ACHN (cell line): ENCODE measurements at regions not wholly inside any gene's neighbourhood (a gene's known extent, or its start where the extent isn't known, plus 50 kb on each side); places are given as distances from the start of the nearest gene placed in this dataset.

Experiments
- DNase-seq: peaks from one replicate; pipeline ENCODE4 v3.0.0-alpha.2; 2015
- in situ Hi-C: cut with HindIII; loops from 2 replicates; pipeline ENCODE4 v1.10.0; 2017; ENCODE audit warnings: low sequenced_read_pairs, low pct_ligation_motif_present, low pct_unique_long_range_greater_than_20kb

DNA sequence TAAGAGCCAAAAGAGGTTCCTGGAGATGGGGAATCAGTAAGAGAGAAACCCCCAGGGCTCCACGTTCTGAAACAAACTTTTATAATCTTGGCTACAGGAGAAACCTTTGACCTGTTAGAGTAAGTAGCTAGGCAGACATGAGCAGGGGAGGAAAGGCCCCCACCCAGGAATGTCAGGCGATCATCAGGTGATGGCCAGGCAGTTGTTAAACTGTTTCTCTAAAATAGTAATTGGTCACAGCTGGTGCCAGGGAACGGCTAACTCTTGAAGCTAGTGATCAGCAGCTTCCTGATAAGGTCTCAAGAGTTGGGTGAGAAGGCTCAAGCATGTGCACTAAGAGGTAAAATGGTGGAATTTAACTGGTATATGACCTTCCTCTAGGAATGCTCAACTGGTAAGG, 263.8 kb downstream of the HDGFL1 start:
- in situ Hi-C loops: no loop called here
- no peak for DNase-seq

DNA sequence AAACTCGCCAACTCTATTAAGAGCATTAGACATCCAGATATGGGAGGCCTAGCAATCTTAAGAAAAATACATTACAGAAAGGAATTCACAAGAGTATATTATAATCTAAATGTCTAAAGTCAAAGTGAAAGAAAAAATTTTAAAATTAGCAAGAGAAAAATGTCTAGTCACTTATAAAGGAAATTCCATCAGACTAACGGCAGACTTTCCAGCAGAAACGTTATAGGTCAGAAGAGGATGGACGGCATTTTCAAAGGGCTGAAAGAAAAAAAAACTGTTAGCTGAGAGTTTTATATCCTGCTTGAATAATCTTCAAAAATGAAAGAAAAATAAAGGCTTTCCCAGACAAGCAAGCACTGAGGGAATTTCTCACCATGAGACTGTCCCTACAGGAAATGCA, 269.0 kb downstream of the HDGFL1 start:
- in situ Hi-C loops: no loop called here
- peak; percentile 24 for DNase-seq

DNA sequence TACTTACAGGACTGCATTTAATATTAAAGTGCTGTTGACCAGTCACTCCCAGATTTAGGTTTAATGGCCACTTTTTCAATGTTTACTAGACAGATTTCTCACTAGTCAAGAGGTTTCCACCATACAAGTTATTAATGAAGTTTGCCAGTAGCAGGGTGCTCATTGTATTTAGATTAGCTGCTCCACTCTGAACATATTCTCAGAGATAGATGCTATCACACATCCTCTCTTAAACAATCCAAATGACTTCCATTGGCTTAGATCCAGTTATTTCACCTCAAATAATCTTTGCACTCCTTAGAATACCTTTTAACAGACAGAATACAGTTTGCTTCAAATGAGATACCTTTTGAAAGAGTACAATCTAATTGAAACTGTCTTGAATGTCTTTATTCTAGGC, 276.1 kb downstream of the HDGFL1 start:
- in situ Hi-C loops: no loop called here

DNA sequence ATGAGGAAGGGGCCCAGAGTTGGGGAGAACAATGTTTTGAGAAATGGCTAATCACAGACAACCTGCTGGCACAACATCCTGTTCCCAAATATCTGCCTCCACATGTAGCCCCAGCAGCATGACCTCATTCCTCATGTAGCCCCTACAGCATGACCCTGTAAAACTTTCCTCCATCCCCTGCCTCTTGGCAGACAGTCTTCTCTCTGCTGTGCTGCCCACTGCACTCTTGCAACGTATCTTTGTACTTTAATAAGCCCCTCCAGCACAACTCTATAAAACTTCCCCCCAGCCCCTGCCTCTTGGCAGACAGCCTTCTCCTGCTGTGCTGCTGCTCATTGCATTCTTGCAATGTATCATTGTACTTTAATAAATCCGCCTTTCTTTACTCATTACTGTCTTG, 278.8 kb downstream of the HDGFL1 start:
- no peak for DNase-seq
- in situ Hi-C loops: no loop called here

More for the DNA sequence above, 276.1 kb downstream of the HDGFL1 start:
- no peak for DNase-seq

DNA sequence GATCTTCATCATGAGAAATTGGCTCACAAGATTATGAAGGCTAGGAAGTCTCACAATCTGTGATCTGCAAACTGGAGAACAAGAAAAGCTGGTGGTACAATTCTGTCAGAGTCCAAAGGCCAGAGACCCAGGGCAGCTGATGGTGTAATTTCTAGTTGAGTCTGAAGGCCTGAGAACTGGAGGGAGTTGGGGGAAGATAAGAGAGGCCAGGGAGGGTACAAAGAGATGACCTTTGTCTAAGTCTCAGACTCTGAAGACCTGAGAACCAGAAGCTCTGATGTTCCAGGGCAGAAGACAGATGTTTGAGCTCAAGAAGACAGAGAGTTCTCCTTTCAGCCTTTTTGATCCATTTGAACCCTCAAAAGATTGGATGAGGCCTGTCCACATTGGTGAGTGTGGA, 280.6 kb downstream of the HDGFL1 start:
- DNase-seq: no peak
- in situ Hi-C loops: no loop called here

DNA sequence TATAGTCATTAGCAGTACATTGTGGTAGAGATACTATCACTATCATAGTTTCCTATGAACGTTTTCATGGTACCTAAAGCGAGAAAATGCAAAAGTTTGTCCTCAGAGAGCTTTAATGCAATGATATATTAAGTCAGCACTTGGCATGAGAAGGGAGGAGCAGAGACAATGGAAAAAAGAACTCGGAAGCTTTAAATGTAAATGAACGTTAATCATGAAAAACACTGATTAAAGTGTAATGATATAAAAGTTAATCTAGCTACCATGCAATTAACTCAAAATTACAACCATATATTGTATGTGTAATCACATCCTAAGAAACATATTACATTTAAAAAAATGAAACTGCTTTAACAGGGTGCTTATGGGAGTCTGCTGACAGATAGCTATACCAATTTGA, 282.7 kb downstream of the HDGFL1 start:
- no peak for DNase-seq
- in situ Hi-C loops: no loop called here

DNA sequence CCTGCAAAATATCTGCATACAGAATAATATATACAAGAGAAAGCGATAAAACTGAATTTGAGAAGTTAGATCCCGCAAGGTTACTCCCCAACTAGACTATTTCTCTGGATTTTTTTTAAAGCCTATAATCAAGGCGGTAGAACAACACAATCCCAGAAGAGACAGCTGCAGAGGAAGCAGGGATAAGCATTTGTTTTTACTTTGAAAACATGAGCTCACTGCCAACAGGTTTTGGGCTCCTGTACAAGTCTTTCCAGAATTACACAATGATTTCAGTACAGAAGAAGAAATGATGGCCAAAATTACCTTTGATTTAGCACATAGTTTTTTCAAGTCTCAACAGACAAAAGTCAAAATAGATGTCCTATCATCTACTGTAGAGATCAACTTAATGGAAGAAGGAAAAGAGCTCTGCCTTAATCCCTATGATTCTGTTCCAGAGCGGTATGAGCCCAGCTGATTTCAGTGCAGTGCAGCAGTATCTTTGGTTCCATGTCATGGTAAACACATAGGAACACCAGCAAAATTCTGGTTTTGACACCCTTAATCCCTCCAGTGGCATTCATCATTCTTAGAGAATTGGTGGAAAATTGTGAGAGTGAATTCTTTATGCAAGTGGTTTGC, 304.3 kb downstream of the HDGFL1 start:
- DNase-seq: no peak
- in situ Hi-C loops: no loop called here

DNA sequence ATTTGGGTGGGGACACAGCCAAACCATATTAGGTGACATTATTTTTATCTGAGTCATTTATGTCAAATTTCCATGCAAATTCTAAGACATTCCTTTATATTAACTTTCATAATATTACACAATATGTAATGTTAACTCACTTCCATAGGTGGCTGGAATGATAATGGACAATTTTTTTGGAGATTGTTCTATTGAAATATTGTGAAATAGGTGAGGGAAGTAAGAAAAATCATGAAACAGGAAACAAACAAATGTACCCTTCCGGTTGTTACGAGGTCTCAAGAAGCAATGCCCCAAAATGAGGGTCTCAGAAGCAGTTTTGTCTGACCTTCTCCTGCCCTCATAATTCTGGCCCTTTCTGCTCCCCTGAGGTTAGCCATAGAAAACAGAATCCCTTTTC, 306.5 kb downstream of the HDGFL1 start:
- no peak for DNase-seq
- in situ Hi-C loops: no loop called here

DNA sequence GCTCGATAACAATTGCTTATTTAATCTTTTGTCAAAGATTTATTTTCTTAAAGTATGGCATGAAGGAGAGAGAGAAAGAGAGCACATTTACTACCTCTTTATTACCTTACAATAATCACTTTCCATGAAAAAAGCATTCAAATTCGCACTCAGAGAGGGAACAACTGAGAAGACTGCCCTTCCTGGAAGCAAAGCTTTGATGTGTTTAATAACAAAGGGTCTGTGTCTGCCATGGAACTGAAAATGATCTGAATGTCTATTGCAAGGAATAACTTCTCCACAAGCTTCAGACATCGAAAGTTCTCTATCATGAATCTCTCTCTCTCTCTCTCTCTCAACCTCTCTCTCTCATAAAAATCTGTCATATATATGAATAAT, 308.9 kb downstream of the HDGFL1 start:
- in situ Hi-C loops: no loop called here

DNA sequence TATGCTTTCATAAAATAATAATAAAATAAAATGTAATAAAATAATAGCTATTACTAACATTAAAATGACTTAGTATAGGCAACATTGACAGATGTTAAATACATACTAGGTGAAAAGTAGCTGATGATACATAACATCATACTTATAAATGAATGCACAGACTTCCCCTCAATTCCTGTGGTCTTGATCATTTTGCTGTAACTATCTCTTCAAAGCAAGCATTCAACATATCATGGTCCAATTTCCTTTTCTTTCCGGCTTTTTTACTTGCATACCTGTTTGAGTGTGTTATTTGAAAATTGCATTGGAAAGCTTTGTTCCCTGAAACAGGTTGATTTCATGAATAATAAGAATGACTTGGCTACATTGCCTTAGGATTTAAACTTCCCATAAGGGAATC, 309.3 kb downstream of the HDGFL1 start:
- no peak for DNase-seq
- in situ Hi-C loops: no loop called here

More for the DNA sequence above, 308.9 kb downstream of the HDGFL1 start:
- DNase-seq: no peak

DNA sequence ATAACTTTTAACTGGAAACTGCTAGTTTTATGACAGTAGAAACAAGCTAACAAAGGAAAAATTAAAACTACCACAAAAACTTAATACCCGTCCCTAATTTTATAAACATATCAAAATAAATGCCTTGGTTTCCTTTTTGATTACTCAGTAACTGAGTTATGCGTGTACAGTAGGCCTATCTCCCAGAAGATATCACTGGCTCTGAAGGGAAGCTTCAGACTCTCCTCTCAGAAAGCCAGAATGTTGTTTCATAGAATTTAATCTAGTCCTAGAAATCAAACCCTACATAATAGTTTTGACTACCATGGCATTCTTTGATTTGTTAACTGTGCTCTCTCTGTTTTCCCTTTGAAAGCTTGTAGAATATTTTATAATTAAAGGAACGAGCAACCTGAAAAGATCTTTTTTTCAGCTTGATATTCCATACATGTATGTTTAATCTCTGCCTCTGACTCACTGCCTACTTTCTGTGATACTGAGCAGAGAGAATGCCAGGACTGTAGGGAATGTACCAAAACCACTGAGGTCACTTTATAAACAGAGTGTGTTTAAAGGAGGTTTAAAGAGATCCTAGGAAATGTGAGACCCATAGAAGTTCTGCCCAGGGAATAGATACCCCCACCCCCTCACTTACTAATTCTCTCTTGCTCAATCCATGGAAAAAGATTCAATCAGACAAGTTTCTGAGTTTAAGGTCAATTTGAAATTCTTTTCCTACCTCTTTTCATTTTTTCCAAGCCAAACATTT, 311.5 kb downstream of the HDGFL1 start:
- in situ Hi-C loops: no loop called here

DNA sequence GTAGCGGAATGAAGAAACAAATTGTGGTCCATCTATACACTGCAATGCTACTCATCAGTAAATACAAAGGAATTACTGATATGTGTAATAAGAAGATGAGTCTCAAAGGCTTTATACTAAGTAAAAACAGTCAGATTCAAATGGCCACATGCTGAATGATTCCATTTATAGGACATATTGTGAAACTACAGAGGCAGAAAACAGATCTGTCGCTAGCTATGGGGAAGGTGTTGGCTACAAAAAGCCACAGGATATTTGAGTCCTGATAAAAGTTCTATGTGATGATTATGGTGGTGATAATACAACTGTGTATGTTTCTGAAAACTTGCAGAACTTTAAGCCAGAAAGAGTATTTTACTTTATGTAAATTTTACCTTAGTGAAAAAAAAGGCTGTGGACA, 313.2 kb downstream of the HDGFL1 start:
- in situ Hi-C loops: no loop called here
- no peak for DNase-seq

More for the DNA sequence above, 311.5 kb downstream of the HDGFL1 start:
- DNase-seq: peak; percentile 94

DNA sequence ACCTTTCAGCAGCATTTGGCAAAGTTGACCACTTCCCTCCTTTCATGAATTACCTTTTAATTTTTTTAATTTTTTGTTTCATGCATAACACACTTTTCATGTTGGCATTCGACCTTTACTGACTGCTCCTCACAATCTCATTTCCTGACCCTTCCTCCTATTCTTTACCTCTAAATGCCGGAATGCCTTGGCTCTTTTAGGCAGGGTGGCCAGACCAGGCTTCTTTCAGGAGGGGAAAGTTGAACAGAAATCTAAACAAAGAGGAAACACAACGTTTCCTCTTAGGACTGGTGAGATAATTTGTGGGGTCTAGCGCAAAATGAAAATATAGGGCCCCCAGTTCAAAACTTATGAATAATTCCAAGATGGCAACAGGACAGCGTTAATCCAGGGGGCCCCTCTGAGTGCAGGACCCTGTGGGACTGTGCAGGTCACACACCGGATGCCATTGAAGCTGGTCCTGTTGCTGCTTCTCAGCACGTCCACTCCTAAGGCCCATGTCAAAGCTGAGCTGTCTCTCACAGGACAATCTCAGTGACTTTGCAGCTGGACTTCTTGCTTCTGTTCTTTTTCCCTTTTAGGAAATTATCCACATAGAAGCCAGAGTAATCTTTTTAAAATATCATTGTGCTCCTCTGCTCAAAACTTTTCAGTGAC, 313.8 kb downstream of the HDGFL1 start:
- DNase-seq: no peak
- in situ Hi-C loops: no loop called here

DNA sequence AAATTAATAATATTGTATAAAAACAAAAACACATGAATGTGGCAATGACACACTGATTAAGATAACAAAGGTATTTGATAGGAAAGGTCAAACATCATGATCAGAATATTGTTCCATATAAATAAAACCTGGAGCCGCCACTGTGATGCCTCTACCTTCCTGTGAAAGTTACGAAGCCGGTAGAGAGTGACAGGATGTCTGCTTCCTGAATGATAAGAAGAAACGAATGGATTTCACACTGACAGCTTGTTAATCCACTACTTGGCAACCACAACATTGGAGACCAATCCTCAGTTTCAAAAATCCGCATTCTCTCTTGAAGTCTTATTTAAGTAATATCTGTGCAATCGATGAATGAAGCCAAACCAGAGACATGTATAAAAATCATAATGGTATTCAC, 315.1 kb downstream of the HDGFL1 start:
- in situ Hi-C loops: no loop called here
- DNase-seq: no peak

DNA sequence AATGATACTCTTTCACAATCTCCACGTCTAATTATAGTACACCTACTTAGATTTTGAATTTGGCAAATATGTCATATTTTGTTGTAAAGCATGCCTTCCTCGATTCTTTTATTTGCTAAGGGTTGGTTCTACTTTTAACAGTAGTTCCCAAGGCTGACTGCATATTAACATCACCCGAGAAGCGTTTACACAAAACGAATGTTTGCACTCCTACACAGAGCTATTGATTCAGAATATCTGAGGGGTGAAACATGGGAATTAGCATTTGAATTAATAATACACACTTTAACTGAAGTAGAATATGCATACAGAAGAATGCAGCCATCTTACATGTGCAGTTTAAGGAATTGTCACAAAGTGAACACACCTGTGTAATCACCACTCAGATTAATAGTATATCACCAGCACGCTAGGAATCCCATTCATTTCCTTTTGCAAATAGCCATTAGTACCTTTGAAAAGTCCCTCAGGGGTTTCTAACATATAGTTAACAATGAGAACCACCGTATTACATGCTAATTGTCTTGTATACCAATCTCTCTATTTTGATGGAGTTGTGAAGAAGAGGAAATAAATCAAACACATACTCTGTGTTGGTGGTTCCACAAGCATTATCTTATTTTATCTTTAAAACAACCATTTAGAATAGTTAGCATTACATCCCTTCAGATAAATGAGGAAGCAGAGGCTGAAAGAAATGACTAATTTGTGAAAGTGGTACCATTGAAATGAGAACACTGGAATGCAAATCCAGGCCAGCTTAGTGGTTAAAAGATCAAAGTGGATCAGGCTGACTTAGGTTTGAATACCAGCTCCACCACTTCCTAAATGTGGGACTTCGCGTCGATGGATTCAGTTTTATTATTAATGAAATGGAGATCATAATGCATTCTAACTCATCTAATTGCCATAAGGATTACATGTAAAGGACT, 317.6 kb downstream of the HDGFL1 start:
- no peak for DNase-seq
- in situ Hi-C loops: no loop called here

DNA sequence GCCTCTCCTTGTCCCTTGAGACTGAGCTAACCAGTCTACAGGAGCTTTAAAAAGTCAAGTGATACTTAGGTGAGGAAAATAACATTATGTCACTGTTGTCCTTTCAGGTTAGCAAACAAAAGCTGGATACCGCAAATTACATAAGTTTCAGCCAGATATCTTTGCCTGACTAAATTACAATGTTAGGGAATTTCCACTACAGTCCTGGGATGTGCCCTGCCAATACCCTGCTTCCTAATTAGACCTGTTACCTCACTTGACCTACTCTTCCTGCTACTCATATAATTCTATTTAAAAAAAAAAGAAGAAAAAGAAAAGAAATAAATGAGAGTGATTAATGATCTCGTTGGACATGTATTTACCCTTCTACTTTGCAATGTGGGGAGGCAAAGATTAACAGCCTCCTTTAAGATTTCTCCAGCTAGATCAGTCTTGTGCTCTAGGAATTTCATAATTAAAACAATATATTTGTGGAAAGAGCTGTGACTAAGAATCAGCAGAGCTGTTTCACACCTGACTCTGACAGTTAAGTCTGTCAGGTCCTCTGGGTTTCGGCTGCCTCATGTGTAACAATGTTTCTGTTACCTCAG, 318.9 kb downstream of the HDGFL1 start:
- in situ Hi-C loops: no loop called here
- DNase-seq: no peak

DNA sequence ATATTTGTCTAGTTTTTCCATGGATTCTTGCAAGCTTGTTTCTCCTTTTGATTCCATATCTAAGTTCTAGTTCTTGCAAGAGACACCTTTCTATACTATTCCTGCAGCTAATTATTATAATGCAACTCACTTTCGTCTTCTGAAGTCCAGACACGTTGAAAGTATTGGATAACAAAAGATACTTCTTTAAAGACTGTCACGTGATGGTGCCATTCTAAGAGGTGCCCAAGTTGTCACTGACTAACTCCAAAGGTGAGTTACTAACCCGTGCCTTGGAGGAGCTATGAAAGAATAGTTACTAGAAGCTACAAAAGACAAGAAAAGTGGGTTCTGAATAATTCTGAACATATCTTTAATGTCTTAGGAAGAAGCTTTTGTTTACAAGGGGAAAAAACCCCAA, 322.6 kb downstream of the HDGFL1 start:
- DNase-seq: peak; percentile 2
- in situ Hi-C loops: no loop called here

DNA sequence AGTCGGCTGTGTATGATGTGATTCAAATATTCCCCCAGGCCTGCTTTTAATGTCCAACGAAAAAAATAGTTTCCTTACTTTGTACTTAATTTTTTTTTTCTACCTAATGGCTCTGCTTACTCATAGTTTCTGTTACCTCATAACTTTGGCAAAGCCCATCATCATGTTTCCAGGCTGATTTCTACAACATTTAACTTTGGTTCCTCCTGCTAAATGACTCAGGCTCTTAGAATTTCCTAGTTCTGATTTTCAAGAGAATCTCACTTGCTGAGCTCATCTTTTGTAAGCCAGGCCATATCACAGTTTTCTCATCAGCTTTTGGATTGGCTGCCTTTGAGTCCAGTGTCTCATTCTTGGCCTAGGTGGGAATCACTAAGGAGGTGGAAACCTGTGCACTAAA, 323.1 kb downstream of the HDGFL1 start:
- peak; percentile 90 for DNase-seq
- in situ Hi-C loops: no loop called here

DNA sequence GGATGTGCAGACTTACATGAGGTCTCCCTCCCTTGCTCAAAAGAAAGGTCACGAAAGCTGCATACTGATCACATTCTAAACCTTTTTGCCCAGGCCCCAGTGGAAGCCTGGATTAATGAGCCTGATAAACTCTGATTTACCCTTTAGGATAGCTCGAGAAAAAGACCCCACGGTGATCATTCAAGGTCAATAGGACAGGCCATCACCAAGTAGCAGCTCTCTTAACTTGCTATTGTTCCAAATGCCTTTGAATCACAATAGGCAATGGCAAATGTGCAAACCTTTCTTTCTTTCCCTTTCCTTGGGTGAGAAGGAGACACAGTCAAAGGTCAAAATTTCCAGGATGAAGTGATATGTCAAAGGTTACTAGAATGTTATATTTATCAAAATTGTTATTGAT, 327.3 kb downstream of the HDGFL1 start:
- in situ Hi-C loops: no loop called here
- no peak for DNase-seq
